LoVo (cell line): ENCODE measurements at regions not wholly inside any gene's neighbourhood (a gene's known extent, or its start where the extent isn't known, plus 50 kb on each side); places are given as distances from the start of the nearest gene placed in this dataset.

Experiments used
- DNase-seq: peaks from one replicate; pipeline ENCODE4 v3.0.0-alpha.2; 2016; ENCODE audit warnings: low spot score

- DNase-seq = no peak
Observed at GRCh38 chr14:73780896-73781295, 66.7 kb upstream of the PNMA1 start.

GRCh38 chr14:73780391-73780790 is 66.2 kb upstream of the PNMA1 start:
- no peak for DNase-seq

GRCh38 chr14:73778736-73779135 is 64.6 kb upstream of the PNMA1 start:
- no peak for DNase-seq

- DNase-seq = no peak
Observed at GRCh38 chr14:73777420-73777819, 63.2 kb upstream of the PNMA1 start.

- DNase-seq = no peak
Observed at GRCh38 chr14:73776194-73776537, 62.0 kb upstream of the PNMA1 start.

GRCh38 chr14:73775339-73776193 is 61.4 kb upstream of the PNMA1 start:
- no peak for DNase-seq

GRCh38 chr14:73774671-73775070 is 60.5 kb upstream of the PNMA1 start:
- DNase-seq = no peak

GRCh38 chr14:73774241-73774570 is 60.0 kb upstream of the PNMA1 start:
- DNase-seq = no peak

- no peak for DNase-seq
Observed at GRCh38 chr14:73773441-73774240, 59.5 kb upstream of the PNMA1 start.

- DNase-seq = no peak
Observed at GRCh38 chr14:73771848-73772638, 57.9 kb upstream of the PNMA1 start.

GRCh38 chr14:73770977-73771847 is 57.0 kb upstream of the PNMA1 start:
- DNase-seq = no peak

GRCh38 chr14:73768107-73768506 is 53.9 kb upstream of the PNMA1 start:
- no peak for DNase-seq

GRCh38 chr14:73764406-73765280 is 50.5 kb upstream of the PNMA1 start:
- DNase-seq = no peak
